ENCODE measurements at regions not wholly inside any gene's neighbourhood (a gene's known extent, or its start where the extent isn't known, plus 50 kb on each side); places are given as distances from the start of the nearest gene placed in this dataset.

- Histone ChIP-seq H3K4me1 (ENCODE audit: control insufficient read depth, insufficient read depth, low read length) (no peaks in the 10 kb centered on the region), H3K4me3 (ENCODE audit: low read length) (no peak overlapping the region), H3K27me3 (ENCODE audit: control insufficient read depth, insufficient read depth, low read length) (no peaks in the 10 kb centered on the region), H3K27ac (ENCODE audit: low read depth, low read length) (no peak overlapping the region), H3K36me3 (ENCODE audit: control insufficient read depth, insufficient read depth, low read length) (no peaks in the 10 kb centered on the region), H3K9ac (ENCODE audit: low read length) (no peak overlapping the region)
Measured at GRCh38 chr2:149828520-149829210, 241.1 kb upstream of the MMADHC start.

GRCh38 chr2:149827585-149828126 lies 240.1 kb upstream of the MMADHC start:
- H3K9ac ChIP-seq (ENCODE audit: low read length): no peak overlapping the region

GRCh38 chr2:149826471-149827125 lies 239.0 kb upstream of the MMADHC start:
- Histone ChIP-seq H3K9ac (ENCODE audit: low read length) (no peak overlapping the region), H3K27ac (ENCODE audit: low read depth, low read length) (no peak overlapping the region), H3K4me3 (ENCODE audit: low read length) (no peak overlapping the region), H3K36me3 (ENCODE audit: control insufficient read depth, insufficient read depth, low read length) (no peaks in the 10 kb centered on the region), H3K4me1 (ENCODE audit: control insufficient read depth, insufficient read depth, low read length) (no peaks in the 10 kb centered on the region), H3K27me3 (ENCODE audit: control insufficient read depth, insufficient read depth, low read length) (no peaks in the 10 kb centered on the region)

More at GRCh38 chr2:149827585-149828126, 240.1 kb upstream of the MMADHC start:
- Histone ChIP-seq H3K27me3 (ENCODE audit: control insufficient read depth, insufficient read depth, low read length) (no peaks in the 10 kb centered on the region), H3K4me1 (ENCODE audit: control insufficient read depth, insufficient read depth, low read length) (no peaks in the 10 kb centered on the region), H3K36me3 (ENCODE audit: control insufficient read depth, insufficient read depth, low read length) (no peaks in the 10 kb centered on the region), H3K27ac (ENCODE audit: low read depth, low read length) (no peak overlapping the region), H3K4me3 (ENCODE audit: low read length) (no peak overlapping the region)

GRCh38 chr2:149825473-149825872 lies 237.9 kb upstream of the MMADHC start:
- Histone ChIP-seq H3K27me3 (ENCODE audit: control insufficient read depth, insufficient read depth, low read length) (no peaks in the 10 kb centered on the region), H3K9ac (ENCODE audit: low read length) (no peak overlapping the region), H3K4me3 (ENCODE audit: low read length) (no peak overlapping the region), H3K4me1 (ENCODE audit: control insufficient read depth, insufficient read depth, low read length) (no peaks in the 10 kb centered on the region), H3K36me3 (ENCODE audit: control insufficient read depth, insufficient read depth, low read length) (no peaks in the 10 kb centered on the region), H3K27ac (ENCODE audit: low read depth, low read length) (no peak overlapping the region)

- no peak overlapping the region for H3K9ac ChIP-seq (ENCODE audit: low read length)
- no peak overlapping the region for H3K4me3 ChIP-seq (ENCODE audit: low read length)
- H3K4me1 ChIP-seq (ENCODE audit: control insufficient read depth, insufficient read depth, low read length): no peaks in the 10 kb centered on the region
- no peak overlapping the region for H3K27ac ChIP-seq (ENCODE audit: low read depth, low read length)
- H3K36me3 ChIP-seq (ENCODE audit: control insufficient read depth, insufficient read depth, low read length): no peaks in the 10 kb centered on the region
- no peaks in the 10 kb centered on the region for H3K27me3 ChIP-seq (ENCODE audit: control insufficient read depth, insufficient read depth, low read length)
Measured at GRCh38 chr2:149824136-149824535, 236.6 kb upstream of the MMADHC start.

- H3K27me3 ChIP-seq (ENCODE audit: control insufficient read depth, insufficient read depth, low read length): no peaks in the 10 kb centered on the region
- peaks cover 3% of the 10 kb centered on the region for H3K4me1 ChIP-seq (ENCODE audit: control insufficient read depth, insufficient read depth, low read length)
- no peak overlapping the region for H3K27ac ChIP-seq (ENCODE audit: low read depth, low read length)
- no peak overlapping the region for H3K9ac ChIP-seq (ENCODE audit: low read length)
- no peak overlapping the region for H3K4me3 ChIP-seq (ENCODE audit: low read length)
- no peaks in the 10 kb centered on the region for H3K36me3 ChIP-seq (ENCODE audit: control insufficient read depth, insufficient read depth, low read length)
Measured at GRCh38 chr2:149819356-149819957, 231.9 kb upstream of the MMADHC start.

GRCh38 chr2:149816756-149817551 lies 229.4 kb upstream of the MMADHC start:
- peaks cover 3% of the 10 kb centered on the region for H3K4me1 ChIP-seq (ENCODE audit: control insufficient read depth, insufficient read depth, low read length)
- H3K27ac ChIP-seq (ENCODE audit: low read depth, low read length): no peak overlapping the region
- H3K27me3 ChIP-seq (ENCODE audit: control insufficient read depth, insufficient read depth, low read length): no peaks in the 10 kb centered on the region
- H3K36me3 ChIP-seq (ENCODE audit: control insufficient read depth, insufficient read depth, low read length): no peaks in the 10 kb centered on the region
- no peak overlapping the region for H3K4me3 ChIP-seq (ENCODE audit: low read length)
- H3K9ac ChIP-seq (ENCODE audit: low read length): no peak overlapping the region

GRCh38 chr2:149815941-149816340 lies 228.4 kb upstream of the MMADHC start:
- H3K4me1 ChIP-seq (ENCODE audit: control insufficient read depth, insufficient read depth, low read length): peaks cover 3% of the 10 kb centered on the region

GRCh38 chr2:149814901-149815300 lies 227.3 kb upstream of the MMADHC start:
- Histone ChIP-seq H3K36me3 (ENCODE audit: control insufficient read depth, insufficient read depth, low read length) (no peaks in the 10 kb centered on the region), H3K4me3 (ENCODE audit: low read length) (no peak overlapping the region), H3K27me3 (ENCODE audit: control insufficient read depth, insufficient read depth, low read length) (no peaks in the 10 kb centered on the region), H3K27ac (ENCODE audit: low read depth, low read length) (no peak overlapping the region), H3K4me1 (ENCODE audit: control insufficient read depth, insufficient read depth, low read length) (peaks cover 3% of the 10 kb centered on the region), H3K9ac (ENCODE audit: low read length) (no peak overlapping the region)

More at GRCh38 chr2:149815941-149816340, 228.4 kb upstream of the MMADHC start:
- Histone ChIP-seq H3K4me3 (ENCODE audit: low read length) (no peak overlapping the region), H3K9ac (ENCODE audit: low read length) (no peak overlapping the region), H3K27me3 (ENCODE audit: control insufficient read depth, insufficient read depth, low read length) (no peaks in the 10 kb centered on the region), H3K36me3 (ENCODE audit: control insufficient read depth, insufficient read depth, low read length) (no peaks in the 10 kb centered on the region), H3K27ac (ENCODE audit: low read depth, low read length) (no peak overlapping the region)

- H3K4me1 ChIP-seq (ENCODE audit: control insufficient read depth, insufficient read depth, low read length): peaks cover 3% of the 10 kb centered on the region
- H3K9ac ChIP-seq (ENCODE audit: low read length): no peak overlapping the region
- no peak overlapping the region for H3K4me3 ChIP-seq (ENCODE audit: low read length)
- H3K27me3 ChIP-seq (ENCODE audit: control insufficient read depth, insufficient read depth, low read length): no peaks in the 10 kb centered on the region
- no peaks in the 10 kb centered on the region for H3K36me3 ChIP-seq (ENCODE audit: control insufficient read depth, insufficient read depth, low read length)
- no peak overlapping the region for H3K27ac ChIP-seq (ENCODE audit: low read depth, low read length)
Measured at GRCh38 chr2:149814049-149814448, 226.5 kb upstream of the MMADHC start.

GRCh38 chr2:149808556-149808955 lies 221.0 kb upstream of the MMADHC start:
- H3K4me3 ChIP-seq (ENCODE audit: low read length): no peak overlapping the region
- H3K27me3 ChIP-seq (ENCODE audit: control insufficient read depth, insufficient read depth, low read length): no peaks in the 10 kb centered on the region
- no peak overlapping the region for H3K9ac ChIP-seq (ENCODE audit: low read length)
- no peaks in the 10 kb centered on the region for H3K36me3 ChIP-seq (ENCODE audit: control insufficient read depth, insufficient read depth, low read length)
- no peak overlapping the region for H3K27ac ChIP-seq (ENCODE audit: low read depth, low read length)
- no peaks in the 10 kb centered on the region for H3K4me1 ChIP-seq (ENCODE audit: control insufficient read depth, insufficient read depth, low read length)

GRCh38 chr2:149806651-149807050 lies 219.1 kb upstream of the MMADHC start:
- H3K4me3 ChIP-seq (ENCODE audit: low read length): no peak overlapping the region
- no peaks in the 10 kb centered on the region for H3K4me1 ChIP-seq (ENCODE audit: control insufficient read depth, insufficient read depth, low read length)
- no peak overlapping the region for H3K27ac ChIP-seq (ENCODE audit: low read depth, low read length)
- H3K27me3 ChIP-seq (ENCODE audit: control insufficient read depth, insufficient read depth, low read length): no peaks in the 10 kb centered on the region
- no peak overlapping the region for H3K9ac ChIP-seq (ENCODE audit: low read length)
- H3K36me3 ChIP-seq (ENCODE audit: control insufficient read depth, insufficient read depth, low read length): no peaks in the 10 kb centered on the region

Data from rectal smooth muscle tissue (tissue), 1 donor.